C4-2B (cell line): ENCODE measurements at regions not wholly inside any gene's neighbourhood (a gene's known extent, or its start where the extent isn't known, plus 50 kb on each side); places are given as distances from the start of the nearest gene placed in this dataset.

ENCODE experiments used
- ZFX ChIP-seq: fragments of 450-650 bp; IDR thresholded peaks from 2 replicates; pipeline ENCODE4 v1.6.1; 2017
- TF ChIP-seq, protein P1 (sequence below): fragments of 450-650 bp; conservative IDR thresholded peaks from 2 replicates; pipeline ENCODE4 v1.5.1; 2017; ENCODE audit warnings: mild to moderate bottlenecking

GRCh38 chr2:16035747-16036745 lies 95.7 kb downstream of the MYCN start:
- TF ChIP-seq, protein P1, sequence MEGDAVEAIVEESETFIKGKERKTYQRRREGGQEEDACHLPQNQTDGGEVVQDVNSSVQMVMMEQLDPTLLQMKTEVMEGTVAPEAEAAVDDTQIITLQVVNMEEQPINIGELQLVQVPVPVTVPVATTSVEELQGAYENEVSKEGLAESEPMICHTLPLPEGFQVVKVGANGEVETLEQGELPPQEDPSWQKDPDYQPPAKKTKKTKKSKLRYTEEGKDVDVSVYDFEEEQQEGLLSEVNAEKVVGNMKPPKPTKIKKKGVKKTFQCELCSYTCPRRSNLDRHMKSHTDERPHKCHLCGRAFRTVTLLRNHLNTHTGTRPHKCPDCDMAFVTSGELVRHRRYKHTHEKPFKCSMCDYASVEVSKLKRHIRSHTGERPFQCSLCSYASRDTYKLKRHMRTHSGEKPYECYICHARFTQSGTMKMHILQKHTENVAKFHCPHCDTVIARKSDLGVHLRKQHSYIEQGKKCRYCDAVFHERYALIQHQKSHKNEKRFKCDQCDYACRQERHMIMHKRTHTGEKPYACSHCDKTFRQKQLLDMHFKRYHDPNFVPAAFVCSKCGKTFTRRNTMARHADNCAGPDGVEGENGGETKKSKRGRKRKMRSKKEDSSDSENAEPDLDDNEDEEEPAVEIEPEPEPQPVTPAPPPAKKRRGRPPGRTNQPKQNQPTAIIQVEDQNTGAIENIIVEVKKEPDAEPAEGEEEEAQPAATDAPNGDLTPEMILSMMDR = no peak
- TF ChIP-seq ZFX = no peak
